Astrocyte (in vitro differentiated cells and primary cell): ENCODE measurements at regions not wholly inside any gene's neighbourhood (a gene's known extent, or its start where the extent isn't known, plus 50 kb on each side); places are given as distances from the start of the nearest gene placed in this dataset.
"Not testable (repeated sequence)": the region's sequence is repeated elsewhere in the genome, so short reads cannot be mapped to it uniquely, and the experiment has no call there.

Experiments used
- DNase-seq: peaks from one replicate; pipeline ENCODE4 v3.0.0-alpha.2; 2010; ENCODE audit warnings: low read depth
- FAIRE-seq: peaks from 2 replicates; lab custom pipeline; 2011; peaks lifted over from hg19 to GRCh38; lab: Jason Lieb, UNC
- H2AFZ ChIP-seq: 2 replicates; pipeline ENCODE4 v1.6.0; 2012; ENCODE audit warnings: low read depth, low read length, inconsistent platforms
- H3K27ac ChIP-seq: 2 replicates; pipeline ENCODE4 v1.5.1; 2011; ENCODE audit warnings: low read depth, low read length, inconsistent platforms
- H3K27me3 ChIP-seq: 2 replicates; pipeline ENCODE4 v1.6.0; 2011; ENCODE audit warnings: low read length, inconsistent platforms; ENCODE audit not compliant: insufficient read depth
- H3K36me3 ChIP-seq: 2 replicates; pipeline ENCODE4 v1.5.1; 2011; ENCODE audit warnings: low read length, inconsistent platforms; ENCODE audit not compliant: insufficient read depth
- H3K4me1 ChIP-seq: 2 replicates; pipeline ENCODE4 v1.5.1; 2011; ENCODE audit warnings: low read length, inconsistent platforms; ENCODE audit not compliant: insufficient read depth
- H3K4me2 ChIP-seq: 2 replicates; pipeline ENCODE4 v1.6.0; 2012; ENCODE audit warnings: low read length, inconsistent platforms
- H3K4me3 ChIP-seq: 2 replicates; pipeline ENCODE4 v1.5.1; 2011; ENCODE audit warnings: low read depth, mild to moderate bottlenecking, low read length, inconsistent platforms; ENCODE audit not compliant: insufficient read depth
- H3K79me2 ChIP-seq: 2 replicates; pipeline ENCODE4 v1.6.0; 2012; ENCODE audit warnings: mild to moderate bottlenecking, low read length, inconsistent platforms; ENCODE audit not compliant: insufficient read depth
- H3K9ac ChIP-seq: 2 replicates; pipeline ENCODE4 v1.6.0; 2012; ENCODE audit warnings: mild to moderate bottlenecking, low read length, inconsistent platforms
- H3K9me3 ChIP-seq: 2 replicates; pipeline ENCODE4 v1.5.1; 2012; ENCODE audit warnings: low read depth, mild to moderate bottlenecking, low read length, inconsistent platforms; ENCODE audit not compliant: insufficient read depth
- H4K20me1 ChIP-seq: 2 replicates; pipeline ENCODE4 v1.6.0; 2012; ENCODE audit warnings: low read length, inconsistent platforms; ENCODE audit not compliant: insufficient read depth
- H3K27ac Mint-ChIP-seq: one replicate; pipeline ENCODE4 v1.8.0; 2021; ENCODE audit warnings: mild to moderate bottlenecking, mixed read lengths; ENCODE audit not compliant: unreplicated experiment
- H3K27me3 Mint-ChIP-seq: one replicate; pipeline ENCODE4 v1.8.0; 2021; ENCODE audit warnings: low read depth, mixed read lengths; ENCODE audit not compliant: unreplicated experiment
- H3K36me3 Mint-ChIP-seq: one replicate; pipeline ENCODE4 v1.8.0; 2021; ENCODE audit warnings: low read depth, mixed read lengths; ENCODE audit not compliant: unreplicated experiment
- H3K4me1 Mint-ChIP-seq: one replicate; pipeline ENCODE4 v1.8.0; 2021; ENCODE audit warnings: low read depth, mixed read lengths; ENCODE audit not compliant: unreplicated experiment
- H3K4me3 Mint-ChIP-seq: one replicate; pipeline ENCODE4 v1.8.0; 2021; ENCODE audit warnings: mild to moderate bottlenecking, moderate library complexity, mixed read lengths; ENCODE audit not compliant: unreplicated experiment
- H3K9me3 Mint-ChIP-seq: one replicate; pipeline ENCODE4 v1.8.0; 2021; ENCODE audit warnings: mild to moderate bottlenecking, mixed read lengths; ENCODE audit not compliant: unreplicated experiment
- EZH2 ChIP-seq: IDR thresholded peaks from 2 replicates; pipeline ENCODE4 v1.6.1; 2012; ENCODE audit warnings: mild to moderate bottlenecking, low read length, inconsistent platforms; ENCODE audit not compliant: insufficient read depth
- TF ChIP-seq, protein P1 (sequence below): IDR thresholded peaks from 2 replicates; pipeline ENCODE4 v1.5.1; 2011; ENCODE audit warnings: low read depth, mild to moderate bottlenecking, inconsistent platforms, low read length, moderate library complexity; ENCODE audit not compliant: insufficient read depth

DNA sequence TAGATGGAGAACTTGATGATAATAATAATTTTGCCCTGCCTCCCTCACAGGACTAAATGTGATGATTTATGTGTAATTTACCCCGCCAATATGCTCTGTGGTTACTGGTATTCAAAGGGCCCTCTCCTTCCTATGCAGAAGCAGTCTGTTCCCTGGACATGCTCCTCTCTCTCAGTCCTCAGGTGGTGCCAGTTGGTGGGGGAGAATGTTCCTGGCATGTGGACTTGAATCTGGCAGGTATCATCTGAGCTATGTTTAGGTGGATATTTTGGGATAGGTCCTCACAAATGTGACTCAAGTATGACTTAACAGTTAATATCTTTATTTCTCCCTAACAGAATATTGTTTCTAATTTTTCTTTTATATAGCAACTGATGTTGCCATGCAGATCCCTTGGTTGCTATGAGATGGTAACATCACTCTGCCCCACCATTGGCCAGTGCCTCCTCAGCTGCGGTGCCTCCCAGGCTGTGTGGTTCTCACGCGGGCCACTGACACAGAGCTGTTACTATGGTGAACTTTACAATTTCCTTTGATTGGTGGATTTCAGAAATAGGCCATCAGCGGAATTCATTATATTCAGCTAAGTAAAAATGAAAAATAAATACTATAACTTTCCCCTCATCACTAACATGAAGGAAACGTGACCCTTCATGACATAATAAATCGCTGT, 106.7 kb upstream of the PELI1 start:
- FAIRE-seq (no peak), DNase-seq (no peak)
- H2AFZ ChIP-seq, result no peak overlapping the region
- Mint-ChIP-seq H3K4me3 (no peak overlapping the region), H3K9me3 (no peaks in the 10 kb centered on the region), H3K36me3 (peaks cover 6% of the 10 kb centered on the region), H3K27me3 (peaks cover 25% of the 10 kb centered on the region), H3K4me1 (no peaks in the 10 kb centered on the region), H3K27ac (no peak overlapping the region)
- no peak overlapping the region for H3K4me2 ChIP-seq
- no peaks in the 10 kb centered on the region for H3K36me3 ChIP-seq
- H3K9me3 ChIP-seq, result no peaks in the 10 kb centered on the region
- TF ChIP-seq, protein P1, sequence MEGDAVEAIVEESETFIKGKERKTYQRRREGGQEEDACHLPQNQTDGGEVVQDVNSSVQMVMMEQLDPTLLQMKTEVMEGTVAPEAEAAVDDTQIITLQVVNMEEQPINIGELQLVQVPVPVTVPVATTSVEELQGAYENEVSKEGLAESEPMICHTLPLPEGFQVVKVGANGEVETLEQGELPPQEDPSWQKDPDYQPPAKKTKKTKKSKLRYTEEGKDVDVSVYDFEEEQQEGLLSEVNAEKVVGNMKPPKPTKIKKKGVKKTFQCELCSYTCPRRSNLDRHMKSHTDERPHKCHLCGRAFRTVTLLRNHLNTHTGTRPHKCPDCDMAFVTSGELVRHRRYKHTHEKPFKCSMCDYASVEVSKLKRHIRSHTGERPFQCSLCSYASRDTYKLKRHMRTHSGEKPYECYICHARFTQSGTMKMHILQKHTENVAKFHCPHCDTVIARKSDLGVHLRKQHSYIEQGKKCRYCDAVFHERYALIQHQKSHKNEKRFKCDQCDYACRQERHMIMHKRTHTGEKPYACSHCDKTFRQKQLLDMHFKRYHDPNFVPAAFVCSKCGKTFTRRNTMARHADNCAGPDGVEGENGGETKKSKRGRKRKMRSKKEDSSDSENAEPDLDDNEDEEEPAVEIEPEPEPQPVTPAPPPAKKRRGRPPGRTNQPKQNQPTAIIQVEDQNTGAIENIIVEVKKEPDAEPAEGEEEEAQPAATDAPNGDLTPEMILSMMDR, result no peak
- TF ChIP-seq EZH2, result no peak
- H3K79me2 ChIP-seq, result no peaks in the 10 kb centered on the region
- H3K4me1 ChIP-seq, result no peaks in the 10 kb centered on the region
- H3K9ac ChIP-seq, result no peak overlapping the region
- no peak overlapping the region for H3K27ac ChIP-seq
- peaks cover 4% of the 10 kb centered on the region for H3K27me3 ChIP-seq
- H3K4me3 ChIP-seq, result no peak overlapping the region
- no peaks in the 10 kb centered on the region for H4K20me1 ChIP-seq

DNA sequence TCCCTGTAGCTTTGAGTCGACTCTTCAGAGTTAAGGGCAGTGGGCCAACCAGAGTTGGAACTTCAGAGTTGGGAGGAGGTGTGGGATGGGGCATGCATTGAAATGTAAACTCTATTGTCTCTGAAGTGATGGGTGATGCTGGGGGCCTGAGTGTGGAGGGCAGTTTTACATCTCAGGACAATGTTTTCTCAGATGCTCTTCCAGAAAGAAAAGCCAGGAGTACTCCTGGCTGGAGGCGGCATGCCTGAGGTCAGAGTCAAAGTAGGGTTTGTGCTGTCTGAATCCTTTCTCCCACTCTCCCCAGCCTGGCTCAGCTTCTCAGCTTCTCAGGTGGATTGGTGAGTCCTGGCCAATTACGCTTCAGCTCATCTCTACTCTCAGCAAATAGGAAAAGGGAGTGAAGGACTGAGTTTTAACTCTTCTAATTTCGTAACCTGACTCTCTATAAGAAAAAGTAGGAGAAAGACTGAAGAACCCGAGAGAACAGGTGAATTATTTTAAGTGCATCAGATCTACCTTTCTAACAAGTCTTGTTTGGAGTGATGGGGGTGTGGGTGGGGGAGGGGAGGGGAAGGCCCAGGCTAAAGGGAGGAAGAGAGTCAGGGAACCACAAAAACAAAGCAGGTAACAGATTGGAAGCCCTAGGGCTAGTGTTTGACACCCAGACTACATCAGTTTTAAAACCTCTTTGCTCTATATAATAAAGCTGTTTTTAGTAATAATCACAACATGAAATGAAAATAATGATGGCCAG, 107.5 kb upstream of the PELI1 start:
- Mint-ChIP-seq H3K4me3 (no peak overlapping the region), H3K4me1 (no peaks in the 10 kb centered on the region), H3K9me3 (no peaks in the 10 kb centered on the region), H3K27me3 (peaks cover 28% of the 10 kb centered on the region), H3K27ac (no peak overlapping the region), H3K36me3 (peaks cover 6% of the 10 kb centered on the region)
- Histone ChIP-seq H3K27me3 (peaks cover 2% of the 10 kb centered on the region), H3K4me3 (no peak overlapping the region), H3K9ac (no peak overlapping the region), H3K79me2 (no peaks in the 10 kb centered on the region), H3K36me3 (no peaks in the 10 kb centered on the region), H3K4me2 (no peak overlapping the region), H3K27ac (no peak overlapping the region), H4K20me1 (no peaks in the 10 kb centered on the region), H2AFZ (no peak overlapping the region), H3K9me3 (no peaks in the 10 kb centered on the region), H3K4me1 (no peaks in the 10 kb centered on the region)
- FAIRE-seq, result no peak
- no peak for DNase-seq
- TF ChIP-seq, protein P1, result no peak
- TF ChIP-seq EZH2, result no peak

DNA sequence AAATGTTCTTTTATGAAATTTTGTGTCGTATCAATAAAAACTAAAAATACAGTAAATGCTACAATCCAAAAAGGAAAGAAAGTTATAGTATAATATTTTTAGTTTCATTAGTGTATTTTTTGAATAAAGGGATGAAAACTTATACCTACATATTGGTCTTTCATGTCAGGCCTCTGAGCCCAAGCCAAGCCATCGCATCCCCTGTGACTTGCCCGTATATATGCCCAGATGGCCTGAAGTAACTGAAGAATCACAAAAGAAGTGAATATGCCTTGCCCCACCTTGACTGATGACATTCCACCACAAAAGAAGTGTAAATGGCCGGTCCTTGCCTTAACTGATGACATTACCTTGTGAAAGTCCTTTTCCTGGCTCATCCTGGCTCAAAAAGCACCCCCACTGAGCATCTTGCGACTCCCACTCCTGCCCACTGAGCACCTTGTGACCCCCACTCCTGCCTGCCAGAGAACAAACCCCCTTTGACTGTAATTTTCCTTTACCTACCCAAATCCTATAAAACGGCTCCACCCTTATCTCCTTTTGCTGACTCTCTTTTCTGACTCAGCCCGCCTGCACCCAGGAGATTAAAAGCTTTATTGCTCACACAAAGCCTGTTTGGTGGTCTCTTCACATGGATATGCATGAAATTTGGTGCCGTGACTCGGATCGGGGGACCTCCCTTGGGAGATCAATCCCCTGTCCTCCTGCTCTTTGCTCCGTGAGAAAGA, 108.2 kb upstream of the PELI1 start:
- not testable (repeated sequence) for H3K36me3 Mint-ChIP-seq, H3K4me3 Mint-ChIP-seq, H3K9ac ChIP-seq, H3K9me3 ChIP-seq, H3K4me2 ChIP-seq, H3K27ac Mint-ChIP-seq, DNase-seq, H3K27me3 ChIP-seq, H3K9me3 Mint-ChIP-seq, H3K79me2 ChIP-seq, H3K4me1 ChIP-seq, H2AFZ ChIP-seq, FAIRE-seq, H3K27ac ChIP-seq, H3K36me3 ChIP-seq, H3K4me3 ChIP-seq, H4K20me1 ChIP-seq, H3K4me1 Mint-ChIP-seq
- H3K27me3 Mint-ChIP-seq, result peaks cover 28% of the 10 kb centered on the region

DNA sequence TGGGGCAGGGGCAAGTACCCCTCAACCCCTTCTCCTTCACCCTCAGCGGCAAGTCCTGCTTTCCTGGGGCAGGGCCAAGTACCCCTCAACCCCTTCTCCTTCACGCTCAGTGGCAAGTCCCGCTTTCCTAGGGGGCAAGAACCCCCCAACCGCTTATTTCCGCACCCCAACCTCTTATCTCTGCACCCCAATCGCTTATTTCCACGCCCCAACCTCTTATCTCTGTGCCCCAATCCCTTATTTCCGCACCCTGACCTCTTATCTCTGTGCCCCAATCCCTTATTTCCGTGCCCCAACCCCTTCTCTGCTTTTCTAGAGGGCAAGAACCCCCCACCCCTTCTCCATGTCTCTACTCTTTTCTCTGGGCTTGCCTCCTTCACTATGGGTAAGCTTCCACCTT, 109.2 kb upstream of the PELI1 start:
- FAIRE-seq, H3K9ac ChIP-seq, H3K4me3 Mint-ChIP-seq, H3K4me1 ChIP-seq, H3K9me3 ChIP-seq, DNase-seq, H3K36me3 ChIP-seq, H2AFZ ChIP-seq, H3K4me2 ChIP-seq, H3K27me3 ChIP-seq, H3K4me1 Mint-ChIP-seq, H3K4me3 ChIP-seq, H4K20me1 ChIP-seq, H3K9me3 Mint-ChIP-seq, H3K27ac ChIP-seq, H3K36me3 Mint-ChIP-seq, H3K27ac Mint-ChIP-seq, H3K79me2 ChIP-seq: not testable (repeated sequence)
- peaks cover 28% of the 10 kb centered on the region for H3K27me3 Mint-ChIP-seq
